ENCODE measurements at regions not wholly inside any gene's neighbourhood (a gene's known extent, or its start where the extent isn't known, plus 50 kb on each side); places are given as distances from the start of the nearest gene placed in this dataset.

GRCh38 chrX:155679715-155680114 lies 67.0 kb upstream of the TMLHE start:
- H3K36me3 ChIP-seq (ENCODE audit: insufficient read depth, low read length): no peaks in the 10 kb centered on the region
- no peak overlapping the region for H3K4me2 ChIP-seq (ENCODE audit: low read length)
- no peaks in the 10 kb centered on the region for H3K27me3 ChIP-seq (ENCODE audit: control insufficient read depth, insufficient read depth, low read length)
- no peak overlapping the region for H3K4me3 ChIP-seq (ENCODE audit: low read length)
- H3K9ac ChIP-seq (ENCODE audit: low read depth, low read length): no peak overlapping the region
- no peaks in the 10 kb centered on the region for H3K4me1 ChIP-seq (ENCODE audit: control insufficient read depth, insufficient read depth, low read length)
- no peaks in the 10 kb centered on the region for H3K9me3 ChIP-seq (replicated peaks; ENCODE audit: low read length)

DNA sequence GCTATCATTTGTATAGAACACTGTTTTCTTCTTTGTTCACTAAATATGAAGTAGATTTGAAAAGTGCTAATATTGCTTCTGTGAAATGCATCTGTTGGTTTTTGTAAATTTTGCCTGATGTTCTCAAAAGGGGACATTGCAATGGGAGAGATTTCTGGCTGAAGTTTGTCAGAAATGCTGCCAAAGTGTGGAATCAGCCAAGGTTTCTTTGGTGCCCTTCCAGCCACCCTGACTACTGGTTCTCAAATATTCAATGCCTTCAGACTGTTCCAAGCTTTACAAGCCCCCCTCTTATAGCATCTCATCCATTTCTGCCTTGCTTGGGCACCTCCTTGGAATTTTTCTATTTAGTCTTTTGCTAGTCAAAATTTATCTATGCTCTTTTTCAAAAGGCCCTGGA lies 60.6 kb upstream of the TMLHE start:
- Histone ChIP-seq H3K4me1 (ENCODE audit: control insufficient read depth, insufficient read depth, low read length) (no peaks in the 10 kb centered on the region), H3K4me2 (ENCODE audit: low read length) (no peak overlapping the region), H3K36me3 (ENCODE audit: insufficient read depth, low read length) (no peaks in the 10 kb centered on the region), H3K9ac (ENCODE audit: low read depth, low read length) (no peak overlapping the region), H3K27me3 (ENCODE audit: control insufficient read depth, insufficient read depth, low read length) (no peaks in the 10 kb centered on the region), H3K4me3 (ENCODE audit: low read length) (no peak overlapping the region), H3K9me3 (replicated peaks; ENCODE audit: low read length) (no peaks in the 10 kb centered on the region)

DNA sequence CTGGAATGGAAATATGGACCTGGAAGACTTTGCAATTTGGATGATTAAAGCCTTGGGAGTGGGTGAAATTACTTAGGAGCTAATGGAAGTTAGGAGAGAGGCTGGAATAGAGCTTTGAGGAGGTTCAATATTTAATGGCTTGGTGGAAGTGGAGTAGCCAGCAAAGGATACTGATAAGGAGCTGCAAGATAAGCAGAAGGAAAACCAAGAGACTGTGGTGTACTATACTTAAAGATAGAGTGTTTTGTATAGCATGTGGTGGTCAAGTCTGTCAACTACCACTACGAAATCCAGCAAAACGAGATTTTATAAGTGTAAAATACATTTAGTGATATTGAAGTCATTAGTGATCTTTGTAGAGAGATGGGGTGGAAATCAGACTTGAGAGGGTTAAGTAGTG lies 54.0 kb upstream of the TMLHE start:
- H3K4me3 ChIP-seq (ENCODE audit: low read length): no peak overlapping the region
- H3K4me2 ChIP-seq (ENCODE audit: low read length): no peak overlapping the region
- no peaks in the 10 kb centered on the region for H3K36me3 ChIP-seq (ENCODE audit: insufficient read depth, low read length)
- H3K9me3 ChIP-seq (replicated peaks; ENCODE audit: low read length): no peaks in the 10 kb centered on the region
- no peaks in the 10 kb centered on the region for H3K27me3 ChIP-seq (ENCODE audit: control insufficient read depth, insufficient read depth, low read length)
- no peak overlapping the region for H3K9ac ChIP-seq (ENCODE audit: low read depth, low read length)
- H3K4me1 ChIP-seq (ENCODE audit: control insufficient read depth, insufficient read depth, low read length): no peaks in the 10 kb centered on the region

Measured in skeletal muscle satellite cell (primary cell).